GM10248 (cell line): ENCODE measurements at regions not wholly inside any gene's neighbourhood (a gene's known extent, or its start where the extent isn't known, plus 50 kb on each side); places are given as distances from the start of the nearest gene placed in this dataset.

ENCODE experiments used
- CTCF ChIA-PET: fragments of 300-600 bp; sonication (Branson Sonifier 250); formaldehyde crosslinking; extraction: SDS; loops from one replicate; lab custom pipeline; 2021; ENCODE audit warnings: antibody characterized with exemption; lab: Yijun Ruan, JAX
- POLR2A ChIA-PET: fragments of 350-650 bp; sonication (Branson Sonifier 250); formaldehyde crosslinking; extraction: SDS; loops from one replicate; lab custom pipeline; 2020; ENCODE audit warnings: antibody characterized with exemption; lab: Yijun Ruan, JAX
- DNase-seq: peaks from one replicate; pipeline ENCODE4 v3.0.0; 2012; ENCODE audit errors: extremely low spot score
- TF ChIP-seq, protein P1 (sequence below): IDR thresholded peaks from 2 replicates; pipeline ENCODE4 v1.5.1; 2012; ENCODE audit warnings: mild to moderate bottlenecking, low read depth; ENCODE audit errors: extremely low read depth, missing control alignments, control extremely low read depth

- DNase-seq: no peak
- POLR2A ChIA-PET: no interaction called here
- CTCF ChIA-PET: no interaction called here
- TF ChIP-seq, protein P1, sequence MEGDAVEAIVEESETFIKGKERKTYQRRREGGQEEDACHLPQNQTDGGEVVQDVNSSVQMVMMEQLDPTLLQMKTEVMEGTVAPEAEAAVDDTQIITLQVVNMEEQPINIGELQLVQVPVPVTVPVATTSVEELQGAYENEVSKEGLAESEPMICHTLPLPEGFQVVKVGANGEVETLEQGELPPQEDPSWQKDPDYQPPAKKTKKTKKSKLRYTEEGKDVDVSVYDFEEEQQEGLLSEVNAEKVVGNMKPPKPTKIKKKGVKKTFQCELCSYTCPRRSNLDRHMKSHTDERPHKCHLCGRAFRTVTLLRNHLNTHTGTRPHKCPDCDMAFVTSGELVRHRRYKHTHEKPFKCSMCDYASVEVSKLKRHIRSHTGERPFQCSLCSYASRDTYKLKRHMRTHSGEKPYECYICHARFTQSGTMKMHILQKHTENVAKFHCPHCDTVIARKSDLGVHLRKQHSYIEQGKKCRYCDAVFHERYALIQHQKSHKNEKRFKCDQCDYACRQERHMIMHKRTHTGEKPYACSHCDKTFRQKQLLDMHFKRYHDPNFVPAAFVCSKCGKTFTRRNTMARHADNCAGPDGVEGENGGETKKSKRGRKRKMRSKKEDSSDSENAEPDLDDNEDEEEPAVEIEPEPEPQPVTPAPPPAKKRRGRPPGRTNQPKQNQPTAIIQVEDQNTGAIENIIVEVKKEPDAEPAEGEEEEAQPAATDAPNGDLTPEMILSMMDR: no peak
Observed at GRCh38 chr7:110612680-110613079, 478.2 kb upstream of the LRRN3 start.
